ENCODE measurements at regions not wholly inside any gene's neighbourhood (a gene's known extent, or its start where the extent isn't known, plus 50 kb on each side); places are given as distances from the start of the nearest gene placed in this dataset.

DNA sequence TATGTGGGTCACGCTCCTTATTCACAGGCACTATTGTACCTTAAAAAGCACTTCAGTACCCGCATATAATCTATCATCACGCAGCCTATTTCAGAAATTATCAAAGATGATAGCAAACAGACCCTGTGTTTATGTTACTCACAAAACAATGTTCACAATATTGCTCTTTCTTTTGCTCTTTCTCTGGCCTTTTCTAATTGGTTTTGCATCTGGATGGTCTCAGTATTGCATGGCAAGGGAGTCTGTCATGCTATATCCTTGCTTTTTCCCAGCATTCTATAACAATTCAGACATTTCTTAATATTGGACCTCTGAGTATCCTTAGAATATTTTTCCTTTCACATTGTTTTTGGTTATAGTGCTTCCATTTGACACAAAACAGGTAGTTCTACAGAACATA is 541.8 kb upstream of the KLF12 start:
- DNase-seq (ENCODE audit: low read depth) = no peak

DNA sequence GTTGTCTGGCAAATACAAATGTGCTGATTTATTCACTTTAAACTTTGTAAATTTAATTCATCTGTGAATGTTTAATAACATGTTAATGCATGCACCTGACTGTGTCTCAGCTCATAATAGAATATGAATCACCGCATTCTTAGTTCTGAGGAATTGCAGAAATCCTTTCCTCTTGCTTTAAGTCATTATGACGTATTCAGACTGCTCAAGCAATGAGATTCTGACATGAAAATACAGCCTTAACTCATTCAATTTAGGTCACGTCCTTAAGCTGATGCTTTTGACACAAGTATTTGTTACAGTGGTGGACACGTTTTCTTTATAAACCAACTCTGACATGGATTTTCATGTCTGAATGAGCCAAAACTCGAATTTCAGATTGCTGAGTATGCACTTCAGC is 541.0 kb upstream of the KLF12 start:
- no peak for DNase-seq (ENCODE audit: low read depth)
- H3K4me3 ChIP-seq (ENCODE audit: control insufficient read depth, low read depth, low read length) = no peak overlapping the region
- TF ChIP-seq, protein P1, sequence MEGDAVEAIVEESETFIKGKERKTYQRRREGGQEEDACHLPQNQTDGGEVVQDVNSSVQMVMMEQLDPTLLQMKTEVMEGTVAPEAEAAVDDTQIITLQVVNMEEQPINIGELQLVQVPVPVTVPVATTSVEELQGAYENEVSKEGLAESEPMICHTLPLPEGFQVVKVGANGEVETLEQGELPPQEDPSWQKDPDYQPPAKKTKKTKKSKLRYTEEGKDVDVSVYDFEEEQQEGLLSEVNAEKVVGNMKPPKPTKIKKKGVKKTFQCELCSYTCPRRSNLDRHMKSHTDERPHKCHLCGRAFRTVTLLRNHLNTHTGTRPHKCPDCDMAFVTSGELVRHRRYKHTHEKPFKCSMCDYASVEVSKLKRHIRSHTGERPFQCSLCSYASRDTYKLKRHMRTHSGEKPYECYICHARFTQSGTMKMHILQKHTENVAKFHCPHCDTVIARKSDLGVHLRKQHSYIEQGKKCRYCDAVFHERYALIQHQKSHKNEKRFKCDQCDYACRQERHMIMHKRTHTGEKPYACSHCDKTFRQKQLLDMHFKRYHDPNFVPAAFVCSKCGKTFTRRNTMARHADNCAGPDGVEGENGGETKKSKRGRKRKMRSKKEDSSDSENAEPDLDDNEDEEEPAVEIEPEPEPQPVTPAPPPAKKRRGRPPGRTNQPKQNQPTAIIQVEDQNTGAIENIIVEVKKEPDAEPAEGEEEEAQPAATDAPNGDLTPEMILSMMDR (IDR thresholded peaks at IDR 0.05; ENCODE audit: control insufficient read depth, insufficient read depth, low read depth, low read length, missing control alignments) = no peak

More for the DNA sequence above, 541.8 kb upstream of the KLF12 start:
- no peak overlapping the region for H3K4me3 ChIP-seq (ENCODE audit: control insufficient read depth, low read depth, low read length)
- TF ChIP-seq, protein P1 (IDR thresholded peaks at IDR 0.05; ENCODE audit: control insufficient read depth, insufficient read depth, low read depth, low read length, missing control alignments) = no peak

DNA sequence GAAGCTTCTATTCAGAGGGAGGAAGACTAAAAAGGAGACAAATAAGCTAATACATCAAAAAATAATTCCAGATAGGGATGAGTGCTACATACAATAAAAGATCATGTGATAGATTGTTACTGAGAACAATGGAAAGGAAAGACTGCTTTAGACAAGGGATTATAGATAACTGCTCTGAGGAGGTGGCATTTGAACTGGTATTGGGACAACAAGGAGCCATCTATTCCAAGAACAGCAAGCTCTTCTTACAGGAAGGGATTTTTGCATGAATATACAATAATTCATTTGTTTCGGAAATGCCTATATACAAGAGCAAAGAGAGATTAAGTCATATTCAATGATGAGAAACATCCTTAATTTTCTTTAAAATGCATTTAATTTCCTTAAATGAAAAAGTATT is 540.5 kb upstream of the KLF12 start:
- DNase-seq (ENCODE audit: low read depth) = no peak
- H3K4me3 ChIP-seq (ENCODE audit: control insufficient read depth, low read depth, low read length) = no peak overlapping the region
- TF ChIP-seq, protein P1 (IDR thresholded peaks at IDR 0.05; ENCODE audit: control insufficient read depth, insufficient read depth, low read depth, low read length, missing control alignments) = no peak

DNA sequence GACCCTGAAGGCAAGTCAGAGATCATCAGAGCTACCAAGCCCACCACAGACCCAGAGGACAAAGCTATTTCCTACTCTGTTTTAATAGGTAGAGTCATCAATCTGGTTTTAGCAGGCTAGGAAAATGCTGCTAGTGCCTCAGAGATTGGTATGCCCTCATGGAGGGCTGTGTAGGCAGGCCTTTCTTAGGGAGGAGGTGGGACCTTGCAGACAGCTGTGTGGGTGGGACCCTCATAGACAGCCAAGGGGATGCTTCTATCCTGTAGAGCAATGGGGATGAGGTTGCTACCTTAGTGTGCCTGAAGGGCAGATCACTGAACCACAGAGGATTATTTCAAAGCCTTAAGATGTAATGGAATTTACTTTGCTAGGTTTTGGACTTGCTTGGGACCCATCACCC is 534.9 kb upstream of the KLF12 start:
- no peak for DNase-seq (ENCODE audit: low read depth)
- TF ChIP-seq, protein P1 (IDR thresholded peaks at IDR 0.05; ENCODE audit: control insufficient read depth, insufficient read depth, low read depth, low read length, missing control alignments) = no peak
- H3K4me3 ChIP-seq (ENCODE audit: control insufficient read depth, low read depth, low read length) = no peak overlapping the region

DNA sequence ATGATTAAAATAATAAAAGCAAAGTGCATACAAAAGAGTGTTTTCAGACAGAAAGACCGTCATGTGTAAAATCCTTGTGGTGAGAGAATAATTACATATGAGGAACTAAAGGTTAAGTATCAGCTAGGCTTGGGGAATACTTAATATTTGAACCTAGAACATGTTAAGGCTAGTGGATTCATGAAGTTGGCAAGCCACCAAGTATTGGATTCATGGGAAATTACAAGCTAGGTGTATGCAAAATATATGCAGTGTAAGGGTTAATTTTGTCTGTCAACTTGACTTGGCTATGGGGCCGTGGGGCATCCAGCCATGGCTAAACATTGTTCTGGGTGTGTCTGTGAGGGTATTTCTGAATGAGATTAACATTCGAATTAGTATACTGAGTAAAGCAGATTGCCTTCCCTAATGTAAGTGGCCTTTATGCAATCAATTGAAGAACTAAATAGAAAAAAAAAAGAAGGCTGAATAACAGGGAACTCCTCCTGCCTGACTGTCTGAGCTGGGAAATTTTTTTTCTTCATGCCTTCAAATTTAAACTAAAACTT is 533.5 kb upstream of the KLF12 start:
- no peak for DNase-seq (ENCODE audit: low read depth)
- TF ChIP-seq, protein P1 (IDR thresholded peaks at IDR 0.05; ENCODE audit: control insufficient read depth, insufficient read depth, low read depth, low read length, missing control alignments) = no peak
- no peak overlapping the region for H3K4me3 ChIP-seq (ENCODE audit: control insufficient read depth, low read depth, low read length)

DNA sequence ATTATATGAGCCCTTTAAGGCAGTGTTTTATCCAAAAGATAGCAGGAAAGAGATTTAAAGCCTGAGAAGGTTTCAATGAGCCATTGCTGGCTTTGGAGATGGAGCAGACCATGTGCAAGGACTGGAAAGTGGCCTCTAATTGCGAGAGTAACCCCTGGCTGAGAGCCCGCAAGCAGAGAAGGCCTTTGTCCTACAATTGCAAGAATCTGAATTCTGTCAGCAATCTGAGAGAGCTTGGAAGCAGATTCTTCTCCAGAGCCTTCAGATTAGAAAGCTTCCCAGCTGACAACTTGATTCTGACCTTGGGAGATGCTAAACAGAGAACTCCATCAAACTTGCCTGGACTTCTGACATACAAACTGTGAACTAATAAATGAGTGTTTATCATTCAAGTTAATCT is 528.7 kb upstream of the KLF12 start:
- TF ChIP-seq, protein P1 (IDR thresholded peaks at IDR 0.05; ENCODE audit: control insufficient read depth, insufficient read depth, low read depth, low read length, missing control alignments) = no peak
- no peak for DNase-seq (ENCODE audit: low read depth)
- no peak overlapping the region for H3K4me3 ChIP-seq (ENCODE audit: control insufficient read depth, low read depth, low read length)

DNA sequence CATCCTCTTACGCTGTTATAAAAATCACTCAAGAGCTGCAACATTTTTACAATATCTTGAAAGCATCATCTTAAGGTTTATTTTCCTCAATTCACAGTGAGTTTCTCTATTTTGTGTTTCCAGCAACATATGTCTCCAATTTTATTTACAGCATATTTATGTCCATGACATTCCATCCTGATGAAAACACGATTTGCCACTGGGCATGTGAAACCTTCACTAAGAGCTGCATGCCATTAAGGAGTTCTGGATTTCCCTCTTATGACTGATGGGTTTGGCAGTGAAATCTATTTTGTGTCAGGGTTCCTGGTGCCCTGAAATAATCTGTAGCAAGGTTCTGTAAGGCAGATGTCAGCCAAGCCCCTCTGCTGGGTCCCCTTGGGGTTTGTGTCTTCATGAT is 527.6 kb upstream of the KLF12 start:
- TF ChIP-seq, protein P1 (IDR thresholded peaks at IDR 0.05; ENCODE audit: control insufficient read depth, insufficient read depth, low read depth, low read length, missing control alignments) = no peak
- no peak overlapping the region for H3K4me3 ChIP-seq (ENCODE audit: control insufficient read depth, low read depth, low read length)

More for the DNA sequence above, 527.6 kb upstream of the KLF12 start:
- peak; percentile 41 for DNase-seq (ENCODE audit: low read depth)
